WTC11 (cell line): ENCODE measurements at regions not wholly inside any gene's neighbourhood (a gene's known extent, or its start where the extent isn't known, plus 50 kb on each side); places are given as distances from the start of the nearest gene placed in this dataset.

Source experiments
- ATAC-seq: fragments of 200-7000 bp; cut with Tn5 transposase; 2 replicates; pipeline ENCODE4 v1.10.0; 2021; ENCODE audit warnings: mild to moderate bottlenecking, moderate library complexity
- CTCF ChIA-PET: fragments of 300-600 bp; sonication (Branson Sonifier 250); formaldehyde crosslinking; loops from one replicate; lab custom pipeline; 2021; ENCODE audit warnings: antibody characterized with exemption; lab: Charles Lee
- POLR2A ChIA-PET: fragments of 350-600 bp; sonication (Branson Sonifier 250); formaldehyde crosslinking; loops from one replicate; lab custom pipeline; 2021; ENCODE audit warnings: antibody characterized with exemption; lab: Charles Lee
- DNase-seq: peaks from one replicate; pipeline ENCODE4 v3.0.0; 2021; ENCODE audit warnings: low spot score
- H3K27ac Mint-ChIP-seq: 2 replicates; pipeline ENCODE4 v1.8.0; 2021; ENCODE audit warnings: mixed read lengths
- H3K27me3 Mint-ChIP-seq: 2 replicates; pipeline ENCODE4 v1.8.0; 2021; ENCODE audit warnings: low read depth, mild to moderate bottlenecking, moderate library complexity, mixed read lengths
- H3K36me3 Mint-ChIP-seq: 2 replicates; pipeline ENCODE4 v1.8.0; 2021; ENCODE audit warnings: mixed read lengths
- H3K4me1 Mint-ChIP-seq: 2 replicates; pipeline ENCODE4 v1.8.0; 2022; ENCODE audit warnings: mixed read lengths
- H3K4me3 Mint-ChIP-seq: 2 replicates; pipeline ENCODE4 v1.8.0; 2021; ENCODE audit warnings: mild to moderate bottlenecking, moderate library complexity, mixed read lengths
- H3K9me3 Mint-ChIP-seq: 2 replicates; pipeline ENCODE4 v1.8.0; 2021; ENCODE audit warnings: mixed read lengths
- CREB1 ChIP-seq: sonication (generic); formaldehyde crosslinking; IDR thresholded peaks from 2 replicates; pipeline ENCODE4 v1.8.0; 2023; ENCODE audit warnings: mild to moderate bottlenecking, missing genetic modification reagents
- E2F1 ChIP-seq: sonication (generic); formaldehyde crosslinking; IDR thresholded peaks from 2 replicates; pipeline ENCODE4 v1.8.0; 2022; ENCODE audit warnings: mild to moderate bottlenecking, missing genetic modification reagents
- ETV6 ChIP-seq: sonication (generic); formaldehyde crosslinking; IDR thresholded peaks from 2 replicates; pipeline ENCODE4 v1.8.1; 2022; ENCODE audit warnings: mild to moderate bottlenecking, missing genetic modification reagents
- FOXK1 ChIP-seq: sonication (generic); formaldehyde crosslinking; IDR thresholded peaks from 2 replicates; pipeline ENCODE4 v1.8.0; 2022; ENCODE audit warnings: mild to moderate bottlenecking, moderate library complexity, missing genetic modification reagents
- HMGA2 ChIP-seq: fragments of 250-450 bp; sonication (Bioruptor Pico); IDR thresholded peaks from 2 replicates; pipeline ENCODE4 v1.4.0; 2021; ENCODE audit warnings: mild to moderate bottlenecking, moderate library complexity
- NFE2L1 ChIP-seq: sonication (generic); formaldehyde crosslinking; IDR thresholded peaks from 2 replicates; pipeline ENCODE4 v1.8.1; 2023; ENCODE audit warnings: missing genetic modification reagents
- OVOL2 ChIP-seq: fragments of 250-450 bp; sonication (Bioruptor Pico); IDR thresholded peaks from 2 replicates; pipeline ENCODE4 v1.9.0; 2021; ENCODE audit warnings: mild to moderate bottlenecking, borderline replicate concordance
- PRDM15 ChIP-seq: sonication (generic); formaldehyde crosslinking; IDR thresholded peaks from 2 replicates; pipeline ENCODE4 v1.8.0; 2022; ENCODE audit warnings: missing genetic modification reagents
- PREB ChIP-seq: sonication (generic); formaldehyde crosslinking; IDR thresholded peaks from 2 replicates; pipeline ENCODE4 v1.8.1; 2022; ENCODE audit warnings: mild to moderate bottlenecking, missing genetic modification reagents, moderate library complexity, borderline replicate concordance
- SMAD4 ChIP-seq: sonication (generic); formaldehyde crosslinking; IDR thresholded peaks from 2 replicates; pipeline ENCODE4 v1.8.0; 2022; ENCODE audit warnings: mild to moderate bottlenecking, missing genetic modification reagents
- SOX15 ChIP-seq: fragments of 250-450 bp; sonication (Bioruptor Pico); IDR thresholded peaks from 2 replicates; pipeline ENCODE4 v1.9.0; 2021; ENCODE audit warnings: mild to moderate bottlenecking
- SP1 ChIP-seq: sonication (generic); formaldehyde crosslinking; conservative IDR thresholded peaks from 2 replicates; pipeline ENCODE4 v1.8.1; 2022; ENCODE audit warnings: missing genetic modification reagents
- STAT6 ChIP-seq: sonication (generic); formaldehyde crosslinking; conservative IDR thresholded peaks from 2 replicates; pipeline ENCODE4 v1.8.1; 2023; ENCODE audit warnings: mild to moderate bottlenecking, low read depth, missing genetic modification reagents, moderate library complexity
- TEAD4 ChIP-seq: sonication (generic); formaldehyde crosslinking; IDR thresholded peaks from 2 replicates; pipeline ENCODE4 v1.8.0; 2022; ENCODE audit warnings: mild to moderate bottlenecking, missing genetic modification reagents
- ZNF281 ChIP-seq: sonication (generic); formaldehyde crosslinking; IDR thresholded peaks from 2 replicates; pipeline ENCODE4 v1.8.0; 2023; ENCODE audit warnings: mild to moderate bottlenecking, missing genetic modification reagents
- ZNF416 ChIP-seq: fragments of 250-450 bp; sonication (Bioruptor Pico); IDR thresholded peaks from 2 replicates; pipeline ENCODE4 v1.9.0; 2021; ENCODE audit warnings: mild to moderate bottlenecking, inconsistent platforms
- ZNF425 ChIP-seq: fragments of 250-450 bp; sonication (Bioruptor Pico); conservative IDR thresholded peaks from 2 replicates; pipeline ENCODE4 v1.9.0; 2021; ENCODE audit warnings: mild to moderate bottlenecking

GRCh38 chr7:136198168-136198567 is 221.0 kb upstream of the MTPN start:
- no peak for DNase-seq
- CTCF ChIA-PET, result no interaction called here
- no peak for TF ChIP-seq TEAD4 (CRISPR knock-in tag)
- TF ChIP-seq ZNF425 (CRISPR knock-in tag), result no peak
- TF ChIP-seq, all 79 proteins: peak for 0
- Mint-ChIP-seq H3K36me3 (no peaks in the 10 kb centered on the region), H3K4me1 (no peaks in the 10 kb centered on the region), H3K27me3 (no peaks in the 10 kb centered on the region), H3K4me3 (no peak overlapping the region), H3K27ac (no peak overlapping the region), H3K9me3 (peaks cover 42% of the 10 kb centered on the region)
- POLR2A ChIA-PET, result no interaction called here
- ATAC-seq, result no peak

- TF ChIP-seq SMAD4 (CRISPR knock-in tag) (no peak), ZNF281 (CRISPR knock-in tag) (no peak), PREB (CRISPR knock-in tag) (no peak), FOXK1 (no peak), TEAD4 (CRISPR knock-in tag) (no peak), E2F1 (CRISPR knock-in tag) (no peak), SP1 (CRISPR knock-in tag) (no peak), STAT6 (CRISPR knock-in tag) (no peak), NFE2L1 (CRISPR knock-in tag) (no peak)
- TF ChIP-seq, all 79 proteins: peak for 0
- Mint-ChIP-seq H3K36me3 (no peaks in the 10 kb centered on the region), H3K4me1 (peaks cover 3% of the 10 kb centered on the region), H3K27me3 (no peaks in the 10 kb centered on the region), H3K4me3 (no peak overlapping the region), H3K27ac (no peak overlapping the region), H3K9me3 (peaks cover 42% of the 10 kb centered on the region)
- CTCF ChIA-PET, result no interaction called here
- POLR2A ChIA-PET, result no interaction called here
- ATAC-seq (no peak), DNase-seq (no peak)
Observed at GRCh38 chr7:136194878-136195277, 217.7 kb upstream of the MTPN start.

GRCh38 chr7:136193940-136194339 is 216.8 kb upstream of the MTPN start:
- Mint-ChIP-seq H3K4me3 (no peak overlapping the region), H3K9me3 (peaks cover 42% of the 10 kb centered on the region), H3K27me3 (no peaks in the 10 kb centered on the region), H3K4me1 (peaks cover 7% of the 10 kb centered on the region), H3K36me3 (no peaks in the 10 kb centered on the region), H3K27ac (no peak overlapping the region)
- DNase-seq (no peak), ATAC-seq (no peak)
- ChIA-PET POLR2A (no interaction called here), CTCF (no interaction called here)
- TF ChIP-seq CREB1 (CRISPR knock-in tag) (no peak), TEAD4 (CRISPR knock-in tag) (no peak), ETV6 (CRISPR knock-in tag) (no peak), E2F1 (CRISPR knock-in tag) (no peak), OVOL2 (CRISPR knock-in tag) (no peak), ZNF416 (no peak), SOX15 (no peak), HMGA2 (CRISPR knock-in tag) (no peak), PRDM15 (CRISPR knock-in tag) (no peak)
